Osteoblast (primary cell): ENCODE measurements at regions not wholly inside any gene's neighbourhood (a gene's known extent, or its start where the extent isn't known, plus 50 kb on each side); places are given as distances from the start of the nearest gene placed in this dataset.
"Not testable (repeated sequence)": the region's sequence is repeated elsewhere in the genome, so short reads cannot be mapped to it uniquely, and the experiment has no call there.

Experiments
- DNase-seq: peaks from one replicate; pipeline ENCODE4 v3.0.0; 2011; ENCODE audit warnings: low spot score, mixed read lengths; ENCODE audit not compliant: insufficient read length; ENCODE audit errors: missing footprints
- H2AFZ ChIP-seq: 2 replicates; pipeline ENCODE4 v1.6.0; 2011; ENCODE audit warnings: mild to moderate bottlenecking, low read length
- H3K27ac ChIP-seq: 2 replicates; pipeline ENCODE4 v1.5.1; 2011; ENCODE audit warnings: mild to moderate bottlenecking, low read depth, low read length, moderate library complexity
- H3K27me3 ChIP-seq: 2 replicates; pipeline ENCODE4 v1.6.0; 2012; ENCODE audit warnings: mild to moderate bottlenecking, control low read depth, inconsistent platforms, low read length, moderate library complexity; ENCODE audit not compliant: insufficient read depth
- H3K36me3 ChIP-seq: 2 replicates; pipeline ENCODE4 v1.5.1; 2011; ENCODE audit warnings: mild to moderate bottlenecking, low read length, control low read depth, moderate library complexity; ENCODE audit not compliant: insufficient read depth
- H3K4me1 ChIP-seq: 2 replicates; pipeline ENCODE4 v1.5.1; 2011; ENCODE audit warnings: mild to moderate bottlenecking, low read length, control low read depth, moderate library complexity; ENCODE audit not compliant: insufficient read depth
- H3K4me2 ChIP-seq: 2 replicates; pipeline ENCODE4 v1.6.0; 2011; ENCODE audit warnings: mild to moderate bottlenecking, low read length; ENCODE audit not compliant: insufficient read depth
- H3K4me3 ChIP-seq: fragments of 200-600 bp; sonication (generic); 3 replicates; pipeline ENCODE4 v1.5.1; 2012; ENCODE audit warnings: mild to moderate bottlenecking, low read length, inconsistent platforms; ENCODE audit not compliant: insufficient read depth
- H3K79me2 ChIP-seq: 2 replicates; pipeline ENCODE4 v1.6.0; 2012; ENCODE audit warnings: mild to moderate bottlenecking, low read length, control low read depth, inconsistent platforms; ENCODE audit not compliant: insufficient read depth
- H3K9me3 ChIP-seq: 2 replicates; pipeline ENCODE4 v1.5.1; 2011; ENCODE audit warnings: low read depth, low read length, control low read depth
- H4K20me1 ChIP-seq: 2 replicates; pipeline ENCODE4 v1.6.0; 2012; ENCODE audit warnings: mild to moderate bottlenecking, low read length, control low read depth; ENCODE audit not compliant: insufficient read depth
- TF ChIP-seq, protein P1 (sequence below): IDR thresholded peaks from 2 replicates; pipeline ENCODE4 v1.5.1; 2011; ENCODE audit warnings: mild to moderate bottlenecking, low read depth, low read length, moderate library complexity; ENCODE audit errors: extremely low read depth

DNA sequence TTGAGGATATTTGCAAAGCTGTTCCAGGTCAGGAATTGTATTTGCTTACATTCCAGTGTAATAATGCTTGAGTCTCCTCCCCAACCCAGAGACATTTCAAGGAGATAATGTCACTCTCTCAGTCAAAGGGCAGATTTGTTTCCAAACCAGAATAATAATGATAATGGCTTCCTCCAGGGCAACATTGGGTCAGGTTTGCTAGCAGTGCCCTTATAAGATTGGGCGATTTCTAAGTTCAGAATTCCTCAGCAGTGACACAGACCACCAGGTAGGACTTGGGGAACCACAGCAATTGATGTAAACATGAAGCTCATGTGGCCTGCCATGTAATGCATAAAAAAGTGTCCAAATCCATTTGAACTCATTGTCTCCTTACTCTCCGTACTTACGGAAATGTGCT is 125.2 kb downstream of the BMP15 start:
- Histone ChIP-seq H3K27ac (no peak overlapping the region), H3K36me3 (no peaks in the 10 kb centered on the region), H3K4me2 (no peak overlapping the region), H3K9me3 (no peaks in the 10 kb centered on the region), H3K4me1 (no peaks in the 10 kb centered on the region), H3K27me3 (no peaks in the 10 kb centered on the region), H4K20me1 (no peaks in the 10 kb centered on the region), H3K79me2 (no peaks in the 10 kb centered on the region), H3K4me3 (no peak overlapping the region), H2AFZ (no peak overlapping the region)
- DNase-seq: no peak
- TF ChIP-seq, protein P1, sequence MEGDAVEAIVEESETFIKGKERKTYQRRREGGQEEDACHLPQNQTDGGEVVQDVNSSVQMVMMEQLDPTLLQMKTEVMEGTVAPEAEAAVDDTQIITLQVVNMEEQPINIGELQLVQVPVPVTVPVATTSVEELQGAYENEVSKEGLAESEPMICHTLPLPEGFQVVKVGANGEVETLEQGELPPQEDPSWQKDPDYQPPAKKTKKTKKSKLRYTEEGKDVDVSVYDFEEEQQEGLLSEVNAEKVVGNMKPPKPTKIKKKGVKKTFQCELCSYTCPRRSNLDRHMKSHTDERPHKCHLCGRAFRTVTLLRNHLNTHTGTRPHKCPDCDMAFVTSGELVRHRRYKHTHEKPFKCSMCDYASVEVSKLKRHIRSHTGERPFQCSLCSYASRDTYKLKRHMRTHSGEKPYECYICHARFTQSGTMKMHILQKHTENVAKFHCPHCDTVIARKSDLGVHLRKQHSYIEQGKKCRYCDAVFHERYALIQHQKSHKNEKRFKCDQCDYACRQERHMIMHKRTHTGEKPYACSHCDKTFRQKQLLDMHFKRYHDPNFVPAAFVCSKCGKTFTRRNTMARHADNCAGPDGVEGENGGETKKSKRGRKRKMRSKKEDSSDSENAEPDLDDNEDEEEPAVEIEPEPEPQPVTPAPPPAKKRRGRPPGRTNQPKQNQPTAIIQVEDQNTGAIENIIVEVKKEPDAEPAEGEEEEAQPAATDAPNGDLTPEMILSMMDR: no peak

DNA sequence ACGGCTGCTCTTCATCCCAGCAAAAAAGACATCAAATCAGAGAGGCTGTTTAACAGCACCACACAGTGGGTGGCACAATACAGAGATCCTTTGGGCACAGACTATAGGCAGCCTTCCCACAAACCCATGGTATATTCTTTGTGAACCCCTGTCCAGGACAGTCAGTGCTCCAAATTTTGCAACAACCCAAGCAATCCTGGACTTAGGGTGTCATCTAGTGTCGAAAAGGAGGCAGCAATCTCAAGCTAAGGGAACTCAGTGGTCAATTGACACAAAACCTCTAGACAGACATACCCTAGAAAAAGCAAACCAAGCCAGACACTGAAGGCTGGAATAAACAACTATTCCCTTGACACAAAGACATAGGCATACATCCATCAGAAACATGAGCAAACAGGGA is 137.4 kb downstream of the BMP15 start:
- no peak overlapping the region for H2AFZ ChIP-seq
- H3K4me3 ChIP-seq: no peak overlapping the region
- H3K4me2 ChIP-seq: no peak overlapping the region
- H3K9me3 ChIP-seq: no peaks in the 10 kb centered on the region
- TF ChIP-seq, protein P1: no peak
- H3K4me1 ChIP-seq: no peaks in the 10 kb centered on the region
- H3K27me3 ChIP-seq: peaks cover 6% of the 10 kb centered on the region
- no peaks in the 10 kb centered on the region for H3K79me2 ChIP-seq
- no peak overlapping the region for H3K27ac ChIP-seq
- DNase-seq: no peak
- H4K20me1 ChIP-seq: no peaks in the 10 kb centered on the region
- no peaks in the 10 kb centered on the region for H3K36me3 ChIP-seq

DNA sequence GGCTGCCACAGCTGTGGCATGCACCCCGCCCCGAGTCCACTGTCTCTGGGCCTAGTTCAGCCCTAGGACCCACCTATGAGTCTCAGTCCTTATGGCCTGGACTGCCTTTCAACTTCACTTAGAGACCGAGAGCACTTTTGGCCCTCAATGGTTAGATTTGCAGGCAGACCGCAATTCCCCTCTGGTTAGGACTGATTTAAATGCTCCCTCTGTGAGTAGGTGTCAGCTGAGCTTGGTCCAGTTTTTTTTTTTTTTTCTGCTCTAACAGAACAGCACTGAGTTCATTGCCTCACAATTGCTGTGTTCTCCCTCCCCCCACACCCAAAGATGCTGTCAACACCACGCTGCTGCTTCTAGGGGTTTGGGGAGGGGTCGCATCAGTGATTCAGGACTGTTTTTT is 143.2 kb downstream of the BMP15 start:
- no peak for DNase-seq
- H3K27me3 ChIP-seq: peaks cover 3% of the 10 kb centered on the region
- no peaks in the 10 kb centered on the region for H3K36me3 ChIP-seq
- no peak overlapping the region for H3K4me2 ChIP-seq
- H3K4me3 ChIP-seq: no peak overlapping the region
- H4K20me1 ChIP-seq: no peaks in the 10 kb centered on the region
- H2AFZ ChIP-seq: no peak overlapping the region
- no peaks in the 10 kb centered on the region for H3K4me1 ChIP-seq
- no peaks in the 10 kb centered on the region for H3K9me3 ChIP-seq
- H3K79me2 ChIP-seq: no peaks in the 10 kb centered on the region
- TF ChIP-seq, protein P1: no peak
- no peak overlapping the region for H3K27ac ChIP-seq

DNA sequence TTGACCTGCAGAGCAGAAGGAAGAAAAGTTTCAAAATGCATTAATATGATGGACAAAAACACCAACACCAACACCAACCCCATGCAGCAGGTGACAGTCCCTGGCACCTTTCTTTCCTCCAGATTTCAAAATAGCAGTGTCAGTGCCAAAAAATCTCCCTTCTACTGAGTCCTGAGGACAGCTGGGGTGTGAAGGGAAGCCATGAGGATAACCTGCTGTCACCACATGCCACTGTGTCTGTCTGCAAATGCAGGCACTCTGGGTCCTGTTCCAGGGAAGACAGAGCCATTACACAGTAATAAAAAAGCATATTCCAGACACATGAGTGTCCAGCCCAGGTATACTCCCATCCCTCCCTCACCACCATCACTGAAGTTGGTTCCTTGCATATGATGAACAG is 187.5 kb downstream of the BMP15 start:
- Histone ChIP-seq H4K20me1 (no peaks in the 10 kb centered on the region), H3K27ac (no peak overlapping the region), H2AFZ (no peak overlapping the region), H3K4me1 (no peaks in the 10 kb centered on the region), H3K4me3 (no peak overlapping the region), H3K4me2 (no peak overlapping the region), H3K79me2 (no peaks in the 10 kb centered on the region), H3K9me3 (no peaks in the 10 kb centered on the region), H3K36me3 (no peaks in the 10 kb centered on the region), H3K27me3 (peaks cover 3% of the 10 kb centered on the region)
- DNase-seq: no peak
- TF ChIP-seq, protein P1: no peak

DNA sequence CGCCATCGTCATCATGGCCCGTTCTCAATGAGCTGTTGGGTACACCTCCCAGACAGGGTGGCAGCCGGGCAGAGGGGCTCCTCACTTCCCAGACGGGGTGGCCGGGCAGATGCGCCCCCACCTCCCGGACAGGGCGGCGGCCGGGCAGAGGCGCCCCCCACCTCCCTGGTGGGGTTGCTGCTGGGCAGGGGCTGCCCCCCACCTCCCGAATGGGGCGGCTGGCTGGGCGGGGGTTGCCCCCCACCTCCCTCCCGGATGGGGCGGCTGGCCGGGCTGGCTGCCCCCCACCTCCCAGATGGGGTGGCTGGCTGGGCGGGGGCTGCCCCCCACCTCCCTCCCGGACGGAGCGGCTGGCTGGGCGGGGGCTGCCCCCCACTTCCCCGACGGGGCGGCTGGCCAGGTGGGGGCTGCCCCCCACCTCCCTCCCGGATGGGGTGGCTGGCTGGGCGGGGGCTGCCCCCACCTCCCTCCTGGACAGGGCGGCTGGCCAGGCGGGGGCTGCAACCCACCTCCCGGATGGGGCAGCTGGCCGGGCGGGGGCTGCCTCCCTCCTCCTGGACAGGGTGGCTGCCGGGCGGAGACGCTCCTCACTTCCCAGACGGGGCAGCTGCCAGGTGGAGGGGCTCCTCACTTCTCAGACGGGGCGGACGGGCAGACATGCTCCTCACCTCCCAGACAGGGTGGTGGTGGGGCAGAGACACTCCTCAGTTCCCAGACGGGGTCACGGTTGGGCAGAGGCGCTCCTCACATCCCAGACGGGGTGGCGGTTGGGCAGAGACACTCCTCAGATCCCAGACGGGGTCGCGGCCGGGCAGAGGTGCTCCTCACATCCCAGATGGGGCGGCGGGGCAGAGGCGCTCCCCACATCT is 208.8 kb downstream of the BMP15 start:
- not testable (repeated sequence) for H4K20me1 ChIP-seq, H3K9me3 ChIP-seq, H3K36me3 ChIP-seq, H3K27me3 ChIP-seq, H3K27ac ChIP-seq, H3K79me2 ChIP-seq, H3K4me1 ChIP-seq, H3K4me3 ChIP-seq, DNase-seq, H3K4me2 ChIP-seq, H2AFZ ChIP-seq

DNA sequence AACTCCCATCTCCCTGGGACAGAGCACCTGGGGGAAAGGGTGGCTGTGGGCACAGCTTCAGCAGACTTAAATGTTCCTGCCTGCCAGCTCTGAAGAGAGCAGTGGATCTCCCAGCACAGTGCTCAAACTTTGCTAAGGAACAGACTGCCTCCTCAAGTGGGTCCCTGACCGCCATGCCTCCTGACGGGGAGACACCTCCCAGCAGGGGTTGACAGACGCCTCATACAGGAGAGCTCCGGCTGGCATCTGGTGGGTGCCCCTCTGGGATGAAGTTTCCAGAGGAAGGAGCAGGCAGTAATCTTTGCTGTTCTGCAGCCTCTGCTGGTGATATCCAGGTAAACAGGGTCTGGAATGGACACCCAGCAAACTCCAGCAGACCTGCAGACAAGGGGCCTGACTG is 206.9 kb upstream of the NUDT10 start:
- not testable (repeated sequence) for H3K4me2 ChIP-seq, H3K27me3 ChIP-seq, H3K79me2 ChIP-seq, H3K4me3 ChIP-seq, H3K36me3 ChIP-seq, H3K9me3 ChIP-seq, H4K20me1 ChIP-seq, H3K4me1 ChIP-seq, DNase-seq, H3K27ac ChIP-seq, H2AFZ ChIP-seq
